ENCODE measurements at regions not wholly inside any gene's neighbourhood (a gene's known extent, or its start where the extent isn't known, plus 50 kb on each side); places are given as distances from the start of the nearest gene placed in this dataset.

DNA sequence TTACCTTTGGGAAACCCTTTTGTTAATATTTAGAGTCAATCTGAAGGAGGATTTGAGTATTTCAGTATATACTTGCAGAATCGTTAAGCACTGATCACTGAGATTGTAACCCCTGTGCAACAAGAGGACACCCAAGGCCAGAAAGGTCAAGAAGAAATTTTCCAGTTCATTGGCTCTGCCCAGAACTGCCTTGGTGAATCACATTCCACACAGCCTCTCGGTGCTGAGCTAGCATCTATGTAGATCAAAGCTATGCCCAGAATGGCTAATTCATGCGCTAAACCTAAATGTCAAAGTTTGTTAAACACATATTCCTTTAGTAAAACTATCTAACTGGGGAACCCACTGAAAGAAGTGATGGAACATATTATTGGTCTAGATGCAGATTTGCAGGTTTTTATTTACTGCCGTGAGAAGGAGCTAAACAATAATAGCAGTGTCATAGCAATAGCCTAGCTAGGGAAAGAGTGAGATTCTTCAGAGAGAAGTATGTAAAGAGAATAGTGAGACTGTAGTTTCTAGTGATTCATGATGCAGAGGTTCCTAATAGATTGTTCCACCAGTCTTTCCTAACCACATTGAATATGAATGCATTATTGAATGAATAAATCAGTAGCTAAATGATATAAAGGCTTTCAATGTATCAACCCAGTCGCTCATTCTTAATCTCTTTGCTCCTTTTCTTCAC, 423.2 kb upstream of the CRIM1 start:
- TF ChIP-seq, protein P1, sequence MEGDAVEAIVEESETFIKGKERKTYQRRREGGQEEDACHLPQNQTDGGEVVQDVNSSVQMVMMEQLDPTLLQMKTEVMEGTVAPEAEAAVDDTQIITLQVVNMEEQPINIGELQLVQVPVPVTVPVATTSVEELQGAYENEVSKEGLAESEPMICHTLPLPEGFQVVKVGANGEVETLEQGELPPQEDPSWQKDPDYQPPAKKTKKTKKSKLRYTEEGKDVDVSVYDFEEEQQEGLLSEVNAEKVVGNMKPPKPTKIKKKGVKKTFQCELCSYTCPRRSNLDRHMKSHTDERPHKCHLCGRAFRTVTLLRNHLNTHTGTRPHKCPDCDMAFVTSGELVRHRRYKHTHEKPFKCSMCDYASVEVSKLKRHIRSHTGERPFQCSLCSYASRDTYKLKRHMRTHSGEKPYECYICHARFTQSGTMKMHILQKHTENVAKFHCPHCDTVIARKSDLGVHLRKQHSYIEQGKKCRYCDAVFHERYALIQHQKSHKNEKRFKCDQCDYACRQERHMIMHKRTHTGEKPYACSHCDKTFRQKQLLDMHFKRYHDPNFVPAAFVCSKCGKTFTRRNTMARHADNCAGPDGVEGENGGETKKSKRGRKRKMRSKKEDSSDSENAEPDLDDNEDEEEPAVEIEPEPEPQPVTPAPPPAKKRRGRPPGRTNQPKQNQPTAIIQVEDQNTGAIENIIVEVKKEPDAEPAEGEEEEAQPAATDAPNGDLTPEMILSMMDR (IDR thresholded peaks at IDR 0.05; ENCODE audit: poor library complexity, severe bottlenecking), result no peak
- no peak for TF ChIP-seq SMC3 (conservative IDR thresholded peaks at IDR 0.05; ENCODE audit: poor library complexity)
- no peak for TF ChIP-seq POLR2AphosphoS5 (IDR thresholded peaks at IDR 0.05)
